Smooth muscle cell (in vitro differentiated cells): ENCODE measurements at regions not wholly inside any gene's neighbourhood (a gene's known extent, or its start where the extent isn't known, plus 50 kb on each side); places are given as distances from the start of the nearest gene placed in this dataset.

Source experiments
- DNase-seq: peaks from one replicate; lab custom pipeline; 2025; ENCODE audit not compliant: unreplicated experiment; lab: John Stamatoyannopoulos, UW
- H2AFZ ChIP-seq: fragments of 200-600 bp; sonication (generic); 2 replicates; pipeline ENCODE4 v1.6.0; 2016; ENCODE audit warnings: antibody characterized with exemption, low read depth, mild to moderate bottlenecking
- H3F3A ChIP-seq: fragments of 200-600 bp; sonication (generic); 2 replicates; pipeline ENCODE4 v1.6.0; 2017; ENCODE audit warnings: antibody characterized with exemption, low read depth
- H3K27ac ChIP-seq: fragments of 200-600 bp; sonication (generic); 2 replicates; pipeline ENCODE4 v1.5.1; 2016; ENCODE audit warnings: low read depth, mild to moderate bottlenecking
- H3K27me3 ChIP-seq: fragments of 200-600 bp; sonication (generic); 2 replicates; pipeline ENCODE4 v1.6.1; 2016; ENCODE audit warnings: low read depth, mild to moderate bottlenecking
- H3K36me3 ChIP-seq: fragments of 200-600 bp; sonication (generic); 2 replicates; pipeline ENCODE4 v1.5.1; 2016; ENCODE audit warnings: low read depth
- H3K4me1 ChIP-seq: fragments of 200-600 bp; sonication (generic); 2 replicates; pipeline ENCODE4 v1.5.1; 2016; ENCODE audit warnings: low read depth
- H3K4me2 ChIP-seq: fragments of 200-600 bp; sonication (generic); 2 replicates; pipeline ENCODE4 v1.6.0; 2016; ENCODE audit warnings: mild to moderate bottlenecking
- H3K4me3 ChIP-seq: fragments of 200-600 bp; sonication (generic); 2 replicates; pipeline ENCODE4 v1.5.1; 2016; ENCODE audit warnings: mild to moderate bottlenecking
- H3K79me2 ChIP-seq: fragments of 200-600 bp; sonication (generic); 2 replicates; pipeline ENCODE4 v1.6.0; 2016; ENCODE audit warnings: low read depth, mild to moderate bottlenecking
- H3K9ac ChIP-seq: fragments of 200-600 bp; sonication (generic); 2 replicates; pipeline ENCODE4 v1.6.0; 2016; ENCODE audit warnings: low read depth
- H3K9me3 ChIP-seq: fragments of 200-600 bp; sonication (generic); replicated peaks from 2 replicates; pipeline ENCODE4 v1.5.1; 2016; ENCODE audit warnings: low read depth
- H4K20me1 ChIP-seq: fragments of 200-600 bp; sonication (generic); 2 replicates; pipeline ENCODE4 v1.6.0; 2016; ENCODE audit warnings: low read depth
- WGBS: methylation state at CpG from one replicate; pipeline ENCODE4 v1.1.7; 2016; ENCODE audit warnings: low lambda C conversion rate; 5-methylcytosine and 5-hydroxymethylcytosine counted together
- TF ChIP-seq, protein P1 (sequence below): fragments of 200-600 bp; sonication (generic); IDR thresholded peaks from 2 replicates; pipeline ENCODE4 v1.5.1; 2017; ENCODE audit warnings: borderline replicate concordance, mild to moderate bottlenecking, antibody characterized with exemption; ENCODE audit not compliant: insufficient read depth, poor library complexity, severe bottlenecking

DNA sequence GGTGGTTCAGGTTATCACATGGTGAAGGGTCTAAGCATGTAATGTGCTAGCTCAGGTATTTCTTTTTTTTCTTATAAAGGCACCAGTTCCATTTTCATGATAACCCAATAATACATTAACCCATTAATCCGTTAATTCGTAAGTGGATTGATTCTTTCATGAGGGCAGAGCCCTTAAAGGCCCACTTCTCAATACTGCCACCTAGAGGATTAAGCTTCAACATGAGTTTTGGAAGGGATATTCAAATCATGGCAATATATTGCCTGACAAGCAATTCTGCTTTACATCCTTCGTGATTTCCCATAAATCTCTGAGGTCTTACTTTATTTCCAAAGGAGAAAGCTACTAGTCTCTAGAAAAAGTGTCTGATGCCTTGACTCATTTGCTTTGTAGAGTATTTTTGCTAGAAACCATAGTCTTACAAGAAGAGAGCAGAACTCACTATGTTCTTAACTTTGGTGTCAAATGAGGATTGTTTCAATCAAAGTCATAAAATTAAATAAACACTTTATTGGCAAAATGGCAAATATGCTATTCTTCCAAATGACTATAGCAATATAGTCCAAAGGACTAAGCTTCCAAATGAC, 271.3 kb downstream of the KCNS3 start:
- no peak overlapping the region for H3K27ac ChIP-seq

DNA sequence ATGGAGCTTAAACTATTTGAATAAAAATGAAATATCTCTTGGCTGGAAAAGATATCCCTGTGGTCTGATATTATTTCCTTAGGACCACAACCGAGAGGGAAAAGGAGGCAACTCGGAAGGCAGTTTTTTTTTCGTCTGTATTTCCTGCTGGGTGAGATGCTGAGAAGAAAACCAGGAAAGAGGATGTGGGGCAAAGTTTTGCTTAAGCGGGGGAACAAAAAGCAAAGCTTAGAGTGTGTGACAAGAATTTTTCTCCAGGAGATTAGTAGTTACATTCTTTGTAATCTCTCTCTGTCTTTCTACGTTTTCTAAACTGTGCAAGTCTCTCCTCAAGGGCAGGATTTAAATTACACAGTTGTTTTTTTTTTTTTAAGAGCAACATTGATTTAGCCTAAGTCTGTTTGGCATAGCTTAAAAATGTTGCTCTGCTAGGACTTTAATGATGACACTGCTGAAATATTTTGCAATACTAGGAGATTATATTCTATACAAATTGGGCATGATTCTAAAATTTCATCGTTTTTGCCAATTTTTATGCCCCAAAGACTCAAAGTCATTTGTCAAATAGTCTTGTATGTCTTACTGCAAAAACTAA, 258.5 kb downstream of the KCNS3 start:
- H3K79me2 ChIP-seq = no peaks in the 10 kb centered on the region
- H3K4me2 ChIP-seq = no peak overlapping the region
- no peak for DNase-seq
- no peak overlapping the region for H2AFZ ChIP-seq
- no peaks in the 10 kb centered on the region for H3K27me3 ChIP-seq
- no peaks in the 10 kb centered on the region for H3K36me3 ChIP-seq
- no peak overlapping the region for H3K9ac ChIP-seq
- TF ChIP-seq, protein P1, sequence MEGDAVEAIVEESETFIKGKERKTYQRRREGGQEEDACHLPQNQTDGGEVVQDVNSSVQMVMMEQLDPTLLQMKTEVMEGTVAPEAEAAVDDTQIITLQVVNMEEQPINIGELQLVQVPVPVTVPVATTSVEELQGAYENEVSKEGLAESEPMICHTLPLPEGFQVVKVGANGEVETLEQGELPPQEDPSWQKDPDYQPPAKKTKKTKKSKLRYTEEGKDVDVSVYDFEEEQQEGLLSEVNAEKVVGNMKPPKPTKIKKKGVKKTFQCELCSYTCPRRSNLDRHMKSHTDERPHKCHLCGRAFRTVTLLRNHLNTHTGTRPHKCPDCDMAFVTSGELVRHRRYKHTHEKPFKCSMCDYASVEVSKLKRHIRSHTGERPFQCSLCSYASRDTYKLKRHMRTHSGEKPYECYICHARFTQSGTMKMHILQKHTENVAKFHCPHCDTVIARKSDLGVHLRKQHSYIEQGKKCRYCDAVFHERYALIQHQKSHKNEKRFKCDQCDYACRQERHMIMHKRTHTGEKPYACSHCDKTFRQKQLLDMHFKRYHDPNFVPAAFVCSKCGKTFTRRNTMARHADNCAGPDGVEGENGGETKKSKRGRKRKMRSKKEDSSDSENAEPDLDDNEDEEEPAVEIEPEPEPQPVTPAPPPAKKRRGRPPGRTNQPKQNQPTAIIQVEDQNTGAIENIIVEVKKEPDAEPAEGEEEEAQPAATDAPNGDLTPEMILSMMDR = no peak
- WGBS = 68% methylated on average over 6 of the region's 6 CpGs
- no peak overlapping the region for H3K27ac ChIP-seq
- H3K9me3 ChIP-seq = no peaks in the 10 kb centered on the region
- H3K4me3 ChIP-seq = no peak overlapping the region
- no peaks in the 10 kb centered on the region for H3K4me1 ChIP-seq
- no peaks in the 10 kb centered on the region for H3F3A ChIP-seq
- no peaks in the 10 kb centered on the region for H4K20me1 ChIP-seq

More for the DNA sequence above, 271.3 kb downstream of the KCNS3 start:
- Histone ChIP-seq H3F3A (no peaks in the 10 kb centered on the region), H3K36me3 (no peaks in the 10 kb centered on the region), H2AFZ (no peak overlapping the region), H3K4me3 (no peak overlapping the region), H4K20me1 (no peaks in the 10 kb centered on the region), H3K9me3 (no peaks in the 10 kb centered on the region), H3K79me2 (no peaks in the 10 kb centered on the region), H3K4me2 (no peak overlapping the region), H3K27me3 (no peaks in the 10 kb centered on the region), H3K9ac (no peak overlapping the region), H3K4me1 (no peaks in the 10 kb centered on the region)
- DNase-seq = no peak
- TF ChIP-seq, protein P1 = peak; percentile 65
- 23% methylated on average over 3 of the region's 3 CpGs for WGBS

DNA sequence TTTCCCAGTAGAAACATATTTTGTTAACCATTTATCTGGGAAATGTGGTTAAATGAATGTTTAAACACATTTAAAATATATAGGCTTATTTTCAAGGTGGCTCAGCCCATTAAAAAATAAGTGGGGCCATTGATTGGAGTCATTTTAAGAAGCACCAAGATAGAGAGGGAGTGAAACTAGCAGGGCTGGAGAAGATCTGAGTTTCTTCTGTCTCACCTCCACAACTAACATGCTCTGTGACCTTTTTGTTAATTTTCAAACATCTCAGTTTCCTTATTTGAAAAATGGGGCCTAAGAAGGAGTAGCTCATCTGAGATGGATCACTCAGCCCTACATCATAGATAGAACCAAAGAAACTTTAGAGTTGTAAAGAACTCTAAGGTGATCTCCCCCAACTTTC, 254.8 kb downstream of the KCNS3 start:
- Histone ChIP-seq H3K36me3 (no peaks in the 10 kb centered on the region), H3K4me1 (no peaks in the 10 kb centered on the region), H3K4me2 (no peak overlapping the region), H3K4me3 (no peak overlapping the region), H3K27ac (no peak overlapping the region), H3K9me3 (no peaks in the 10 kb centered on the region), H3F3A (no peaks in the 10 kb centered on the region), H3K79me2 (no peaks in the 10 kb centered on the region), H4K20me1 (no peaks in the 10 kb centered on the region), H2AFZ (no peak overlapping the region), H3K9ac (no peak overlapping the region), H3K27me3 (peaks cover 10% of the 10 kb centered on the region)
- no peak for DNase-seq
- TF ChIP-seq, protein P1 = no peak

DNA sequence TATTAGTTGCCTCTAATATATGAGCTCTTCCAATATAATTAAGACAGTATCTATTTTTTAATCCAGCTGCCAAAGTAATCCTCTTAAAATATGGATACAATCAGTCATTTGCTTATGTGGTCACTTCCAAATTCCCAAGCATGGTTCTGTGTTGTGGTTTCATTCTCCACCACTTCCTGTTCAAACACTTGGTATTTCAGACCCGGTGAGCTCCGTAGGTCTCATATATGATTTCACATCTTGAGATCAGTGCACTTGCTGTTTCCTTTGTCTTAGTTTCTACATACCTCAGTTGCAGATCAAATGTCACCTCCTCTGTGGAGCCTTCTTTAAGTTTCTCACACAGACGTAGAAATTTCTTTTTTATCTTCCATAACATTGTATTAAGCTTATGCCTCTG, 254.2 kb downstream of the KCNS3 start:
- Histone ChIP-seq H3K4me3 (no peak overlapping the region), H3K4me1 (no peaks in the 10 kb centered on the region), H3K27me3 (peaks cover 16% of the 10 kb centered on the region), H3K9ac (no peak overlapping the region), H3K27ac (no peak overlapping the region), H2AFZ (no peak overlapping the region), H3K4me2 (no peak overlapping the region), H3K79me2 (no peaks in the 10 kb centered on the region), H3K36me3 (no peaks in the 10 kb centered on the region), H4K20me1 (no peaks in the 10 kb centered on the region), H3F3A (no peaks in the 10 kb centered on the region), H3K9me3 (no peaks in the 10 kb centered on the region)
- TF ChIP-seq, protein P1 = no peak
- no peak for DNase-seq
- WGBS = 56% methylated on average over 3 of the region's 3 CpGs
